GM13977 (cell line): ENCODE measurements at regions not wholly inside any gene's neighbourhood (a gene's known extent, or its start where the extent isn't known, plus 50 kb on each side); places are given as distances from the start of the nearest gene placed in this dataset.

Experiments
- DNase-seq: peaks from one replicate; pipeline ENCODE4 v3.0.0; 2012; ENCODE audit warnings: low spot score
- in situ Hi-C: fragments of 300-500 bp; cut with MboI; formaldehyde crosslinking; loops from one replicate; pipeline ENCODE4 v1.12.0; 2022; ENCODE audit warnings: low sequenced_read_pairs, low pct_unique_long_range_greater_than_20kb, mixed read lengths, inconsistent platforms; ENCODE audit not compliant: unreplicated experiment
- TF ChIP-seq, protein P1 (sequence below): IDR thresholded peaks from 2 replicates; pipeline ENCODE4 v1.5.1; 2012; ENCODE audit warnings: mild to moderate bottlenecking, control low read depth; ENCODE audit not compliant: insufficient read depth; ENCODE audit errors: extremely low read depth, missing control alignments

DNA sequence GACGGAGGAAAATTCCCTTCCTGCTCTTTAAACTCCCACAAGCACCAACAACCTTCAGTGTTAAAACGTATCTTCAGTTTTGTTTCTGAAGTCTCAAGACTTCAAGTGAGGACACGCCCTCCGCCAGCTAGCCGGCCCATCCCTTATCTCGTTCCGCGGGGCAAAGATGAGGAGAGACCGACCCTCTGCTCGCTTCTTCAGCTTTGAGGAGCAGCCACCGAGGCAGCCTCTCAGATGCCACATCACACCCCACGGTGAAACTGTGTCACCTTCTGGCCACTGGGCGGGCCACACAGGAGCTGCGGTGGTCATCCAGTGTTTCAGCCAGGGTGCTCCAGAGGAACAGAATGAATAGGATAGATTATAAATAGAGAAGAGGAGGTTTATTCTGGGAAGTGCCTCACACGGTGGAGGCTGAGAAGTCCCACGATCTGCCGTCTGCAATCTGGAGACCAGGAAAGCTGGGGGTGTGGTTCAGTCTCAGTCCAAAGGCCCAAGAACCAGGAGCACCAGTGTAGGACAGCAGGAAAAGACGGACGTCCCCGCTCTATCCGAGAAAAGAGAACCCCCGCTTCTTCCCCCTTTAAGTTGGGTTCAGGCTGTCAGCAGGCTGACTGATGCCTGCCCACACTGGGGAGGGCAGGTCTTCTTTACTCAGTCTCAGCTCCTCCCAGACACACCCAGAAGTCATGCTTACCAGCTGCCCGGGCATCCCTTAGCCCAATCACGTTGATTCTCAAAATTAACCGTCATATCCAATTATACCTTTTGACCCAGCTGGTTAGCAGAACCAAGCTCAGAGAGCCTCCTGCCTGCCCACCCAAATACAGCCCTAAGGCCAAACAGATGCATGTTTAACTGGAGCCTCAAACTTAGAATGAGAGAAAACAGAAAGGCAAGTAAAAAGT lies 399.7 kb upstream of the ID2 start:
- no peak for DNase-seq
- in situ Hi-C loops = no loop called here

DNA sequence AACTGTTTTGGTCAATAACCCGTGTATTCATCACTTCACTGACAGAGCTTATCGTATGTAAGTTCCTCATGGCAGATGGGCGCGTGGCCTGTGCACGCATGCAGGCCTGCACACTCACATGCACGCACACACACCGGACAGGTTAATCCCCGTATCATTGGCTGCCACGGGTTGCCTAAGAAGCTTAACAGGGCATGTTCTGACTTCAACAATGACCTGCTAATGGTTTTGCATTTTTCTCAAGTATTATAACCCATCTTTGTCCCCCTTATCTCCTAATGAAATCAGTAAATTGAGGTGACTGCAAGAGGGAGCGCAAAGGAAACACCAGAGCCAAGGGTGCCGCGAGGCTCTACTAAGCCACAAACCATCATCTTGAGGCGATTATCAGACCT lies 399.0 kb upstream of the ID2 start:
- TF ChIP-seq, protein P1, sequence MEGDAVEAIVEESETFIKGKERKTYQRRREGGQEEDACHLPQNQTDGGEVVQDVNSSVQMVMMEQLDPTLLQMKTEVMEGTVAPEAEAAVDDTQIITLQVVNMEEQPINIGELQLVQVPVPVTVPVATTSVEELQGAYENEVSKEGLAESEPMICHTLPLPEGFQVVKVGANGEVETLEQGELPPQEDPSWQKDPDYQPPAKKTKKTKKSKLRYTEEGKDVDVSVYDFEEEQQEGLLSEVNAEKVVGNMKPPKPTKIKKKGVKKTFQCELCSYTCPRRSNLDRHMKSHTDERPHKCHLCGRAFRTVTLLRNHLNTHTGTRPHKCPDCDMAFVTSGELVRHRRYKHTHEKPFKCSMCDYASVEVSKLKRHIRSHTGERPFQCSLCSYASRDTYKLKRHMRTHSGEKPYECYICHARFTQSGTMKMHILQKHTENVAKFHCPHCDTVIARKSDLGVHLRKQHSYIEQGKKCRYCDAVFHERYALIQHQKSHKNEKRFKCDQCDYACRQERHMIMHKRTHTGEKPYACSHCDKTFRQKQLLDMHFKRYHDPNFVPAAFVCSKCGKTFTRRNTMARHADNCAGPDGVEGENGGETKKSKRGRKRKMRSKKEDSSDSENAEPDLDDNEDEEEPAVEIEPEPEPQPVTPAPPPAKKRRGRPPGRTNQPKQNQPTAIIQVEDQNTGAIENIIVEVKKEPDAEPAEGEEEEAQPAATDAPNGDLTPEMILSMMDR = no peak
- in situ Hi-C loops = no loop called here
- DNase-seq = no peak

More for the DNA sequence above, 399.7 kb upstream of the ID2 start:
- TF ChIP-seq, protein P1 = no peak

DNA sequence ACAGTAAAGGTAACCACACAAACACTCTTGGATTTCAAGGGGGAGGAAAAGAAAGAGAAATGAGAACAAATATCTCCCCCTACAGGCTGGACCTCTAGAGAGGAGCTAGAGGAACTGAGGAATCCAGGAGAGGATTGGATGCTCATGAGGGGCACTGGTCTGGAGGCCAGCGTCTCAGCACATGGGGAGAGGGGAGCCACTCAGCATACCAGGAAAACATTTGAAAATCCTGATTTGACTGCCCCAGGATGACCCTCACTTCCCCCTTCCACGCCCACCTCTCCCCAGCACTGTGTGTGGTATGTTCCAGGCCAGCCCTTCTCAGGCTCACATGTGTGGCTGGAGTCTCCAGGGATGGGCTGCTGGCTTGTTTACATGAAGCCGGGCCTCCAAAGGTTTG lies 396.8 kb upstream of the ID2 start:
- TF ChIP-seq, protein P1 = peak; percentile 11
- in situ Hi-C loops = no loop called here
- DNase-seq = no peak

DNA sequence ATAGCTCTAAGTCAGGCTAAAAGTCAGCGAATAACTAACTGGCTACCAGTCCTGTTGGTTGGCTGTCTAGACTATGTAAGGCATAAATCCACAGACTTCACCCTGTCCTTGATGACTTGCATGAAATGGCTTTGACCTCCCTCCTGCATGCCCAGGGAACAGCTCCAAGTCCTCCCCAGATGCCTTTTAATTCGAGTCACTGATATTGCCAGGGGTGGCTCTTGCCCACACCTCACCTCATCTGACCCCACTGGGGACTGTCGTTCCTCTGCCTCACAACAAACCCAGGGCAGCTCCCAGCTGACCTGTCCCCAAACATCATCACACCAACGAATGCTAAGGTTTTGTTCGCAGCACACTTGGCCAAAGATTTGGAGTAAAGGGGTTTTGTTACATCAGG lies 396.0 kb upstream of the ID2 start:
- DNase-seq = no peak
- in situ Hi-C loops = no loop called here
- TF ChIP-seq, protein P1 = no peak

DNA sequence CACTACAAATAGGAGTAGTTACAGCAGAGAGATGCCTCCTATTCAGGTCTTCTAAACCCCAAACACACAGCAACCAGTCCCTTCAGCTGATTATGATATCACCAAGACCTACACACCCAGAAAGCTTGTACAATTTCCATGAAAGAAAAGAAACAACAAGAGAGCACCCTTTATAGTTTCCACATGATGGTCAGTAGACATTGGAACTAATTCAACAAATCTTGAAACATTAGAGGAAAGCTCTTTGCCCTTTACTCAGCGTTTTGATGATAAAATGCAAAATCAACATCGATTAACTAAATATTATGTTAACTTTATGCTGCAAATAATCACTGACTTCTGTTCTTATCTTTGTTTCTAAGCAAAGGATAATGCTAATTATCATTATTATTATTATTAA lies 393.6 kb upstream of the ID2 start:
- in situ Hi-C loops = no loop called here
- TF ChIP-seq, protein P1 = no peak
- DNase-seq = no peak

DNA sequence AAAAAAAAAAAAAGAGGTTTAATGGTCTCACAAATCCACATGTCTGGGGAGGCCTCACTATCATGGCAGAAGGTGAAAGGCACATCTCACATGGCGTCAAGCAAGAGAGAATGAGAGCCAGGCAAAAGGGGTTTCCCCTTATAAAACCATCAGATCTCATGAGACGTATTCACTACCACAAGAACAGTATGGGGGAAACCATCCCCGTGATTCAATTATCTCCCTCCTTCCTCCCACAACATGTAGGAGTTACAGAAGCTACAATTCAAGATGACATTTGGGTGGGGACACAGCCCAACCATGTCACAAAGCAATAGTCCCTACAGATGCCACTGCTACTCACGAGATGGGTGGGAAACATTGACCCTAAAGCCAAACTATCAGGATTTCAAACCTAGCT lies 392.7 kb upstream of the ID2 start:
- no peak for DNase-seq
- TF ChIP-seq, protein P1 = no peak
- in situ Hi-C loops = no loop called here
